ENCODE measurements at regions not wholly inside any gene's neighbourhood (a gene's known extent, or its start where the extent isn't known, plus 50 kb on each side); places are given as distances from the start of the nearest gene placed in this dataset.

DNA sequence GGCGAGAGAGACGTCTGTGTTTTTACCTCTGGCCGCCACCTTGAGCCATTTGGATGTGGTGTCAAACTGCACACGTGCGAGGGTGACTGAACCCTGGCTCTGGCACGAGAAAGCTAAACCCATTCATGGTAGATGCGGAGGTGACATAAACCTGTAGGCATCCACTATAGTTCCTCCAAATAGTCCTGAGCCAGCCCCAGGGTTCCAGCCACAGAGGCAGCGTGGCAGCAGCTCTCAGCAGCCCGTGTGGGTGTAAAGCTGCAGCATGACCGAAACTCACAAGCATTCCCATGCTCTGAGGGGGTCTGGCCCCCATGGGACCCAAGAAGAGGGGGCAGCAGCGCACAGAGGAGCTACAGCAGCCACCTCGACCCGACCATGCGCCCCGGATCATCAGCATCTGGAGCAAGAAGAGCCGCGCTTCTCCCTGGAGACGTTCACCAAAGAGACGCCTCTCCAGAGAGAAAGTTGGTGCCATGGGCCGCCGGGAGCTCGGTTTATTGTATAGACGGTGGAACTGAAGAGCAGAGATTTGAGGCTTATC, 303.8 kb upstream of the IRX4 start:
- FAIRE-seq (no peak), DNase-seq (ENCODE audit: extremely low spot score, insufficient read length, low read depth) (no peak)

DNA sequence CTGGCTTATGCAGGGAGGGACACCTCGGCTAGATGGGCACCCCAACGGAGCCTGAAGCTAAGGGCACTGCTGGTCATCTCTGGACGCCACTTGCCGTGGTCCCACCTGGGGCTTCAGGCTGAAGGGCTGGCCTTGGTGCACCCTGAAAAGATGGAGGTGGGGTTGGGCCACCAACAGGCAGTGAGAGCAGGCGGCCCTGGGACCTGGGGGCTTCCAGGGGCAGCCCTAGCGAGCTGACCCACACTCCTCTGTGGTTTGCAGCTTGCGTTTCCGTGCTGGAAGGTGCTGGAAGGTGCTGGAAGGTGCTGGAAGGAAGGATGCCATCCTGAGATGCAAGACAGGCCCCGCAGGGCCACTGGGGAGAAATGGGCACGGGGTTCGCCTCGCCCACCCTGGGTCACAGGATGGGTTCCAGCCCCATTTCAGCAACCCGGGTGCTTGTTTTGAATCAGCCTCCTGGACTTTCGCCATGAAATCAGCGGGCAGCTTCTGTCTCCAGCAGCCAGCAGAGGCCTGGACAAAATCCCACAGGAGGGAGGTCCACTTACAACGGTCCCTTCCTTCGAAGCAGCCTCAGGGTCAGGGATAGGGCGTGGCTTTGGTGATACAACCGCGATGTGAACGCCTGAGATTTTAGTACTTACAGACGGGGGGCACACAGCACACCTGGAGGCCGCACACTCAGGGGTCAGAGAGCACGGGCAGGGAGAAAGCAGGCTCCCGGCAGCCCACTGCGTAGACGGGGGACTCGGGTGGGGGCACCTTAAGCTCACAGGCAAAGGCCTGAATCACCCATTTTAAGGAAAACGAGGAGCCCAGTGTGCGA, 303.1 kb upstream of the IRX4 start:
- no peak for FAIRE-seq

DNA sequence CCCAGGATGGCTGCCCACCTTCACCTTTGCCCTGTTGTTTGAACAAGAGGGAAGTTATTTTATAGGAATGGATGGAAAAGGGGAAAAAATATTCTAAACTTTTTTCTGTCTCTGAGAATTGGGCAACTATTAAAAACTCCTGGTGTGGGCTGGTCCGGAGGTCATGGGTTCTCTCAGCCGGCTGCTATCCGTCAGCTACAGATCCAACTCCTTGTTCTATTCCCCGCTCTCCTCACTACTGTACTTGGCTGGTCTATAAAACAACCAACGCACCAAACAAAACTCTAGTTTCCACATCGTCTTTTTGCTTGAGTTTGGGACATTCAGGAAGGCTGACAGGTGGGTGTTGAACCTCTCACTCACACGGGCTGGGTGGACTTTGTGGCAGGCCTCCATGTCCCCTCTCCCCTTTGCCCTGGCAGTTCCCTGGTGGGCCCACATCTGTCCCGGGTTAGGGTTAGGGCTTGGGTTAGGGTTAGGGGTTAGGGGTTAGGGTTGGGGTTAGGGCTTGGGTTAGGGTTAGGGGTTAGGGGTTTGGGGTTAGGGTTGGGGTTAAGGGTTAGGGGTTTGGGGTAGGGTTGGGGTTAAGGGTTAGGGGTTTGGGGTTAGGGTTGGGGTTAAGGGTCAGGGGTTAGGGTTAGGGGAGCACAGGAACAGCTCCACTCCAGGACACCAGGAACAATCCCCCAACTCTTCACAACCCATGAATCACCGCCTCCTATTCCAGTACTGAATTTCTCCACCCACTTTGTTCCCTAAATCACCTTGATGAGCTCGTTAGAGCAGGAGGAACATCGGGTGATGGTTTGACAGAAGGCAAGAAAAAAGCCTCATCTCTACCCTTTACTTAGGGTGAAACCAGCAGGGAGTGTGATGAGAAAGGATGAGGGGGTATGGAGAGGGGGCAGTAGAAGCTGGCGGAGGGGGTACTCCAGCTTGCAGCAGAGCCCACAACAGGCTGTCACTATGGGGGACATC, 302.1 kb upstream of the IRX4 start:
- FAIRE-seq (no peak), DNase-seq (ENCODE audit: extremely low spot score, insufficient read length, low read depth) (no peak)

More for the DNA sequence above, 303.1 kb upstream of the IRX4 start:
- no peak for DNase-seq (ENCODE audit: extremely low spot score, insufficient read length, low read depth)

DNA sequence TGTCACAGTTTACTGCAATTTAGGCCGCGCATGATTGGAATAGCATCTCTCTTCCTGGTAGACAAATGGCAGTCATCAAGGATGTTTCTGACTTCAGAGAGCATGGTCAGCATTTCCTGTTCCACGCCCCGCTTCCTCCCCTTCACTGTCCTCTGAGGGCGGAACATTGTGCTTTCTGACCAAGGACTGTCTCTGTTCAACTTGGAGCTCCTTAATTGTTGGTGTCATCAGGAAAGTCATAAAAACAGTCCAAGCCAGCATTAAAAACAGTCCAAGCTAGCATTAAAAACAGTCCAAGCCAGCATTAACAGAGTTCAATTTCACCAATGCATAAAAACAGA, 301.3 kb upstream of the IRX4 start:
- FAIRE-seq, result no peak
- DNase-seq (ENCODE audit: extremely low spot score, insufficient read length, low read depth), result no peak

DNA sequence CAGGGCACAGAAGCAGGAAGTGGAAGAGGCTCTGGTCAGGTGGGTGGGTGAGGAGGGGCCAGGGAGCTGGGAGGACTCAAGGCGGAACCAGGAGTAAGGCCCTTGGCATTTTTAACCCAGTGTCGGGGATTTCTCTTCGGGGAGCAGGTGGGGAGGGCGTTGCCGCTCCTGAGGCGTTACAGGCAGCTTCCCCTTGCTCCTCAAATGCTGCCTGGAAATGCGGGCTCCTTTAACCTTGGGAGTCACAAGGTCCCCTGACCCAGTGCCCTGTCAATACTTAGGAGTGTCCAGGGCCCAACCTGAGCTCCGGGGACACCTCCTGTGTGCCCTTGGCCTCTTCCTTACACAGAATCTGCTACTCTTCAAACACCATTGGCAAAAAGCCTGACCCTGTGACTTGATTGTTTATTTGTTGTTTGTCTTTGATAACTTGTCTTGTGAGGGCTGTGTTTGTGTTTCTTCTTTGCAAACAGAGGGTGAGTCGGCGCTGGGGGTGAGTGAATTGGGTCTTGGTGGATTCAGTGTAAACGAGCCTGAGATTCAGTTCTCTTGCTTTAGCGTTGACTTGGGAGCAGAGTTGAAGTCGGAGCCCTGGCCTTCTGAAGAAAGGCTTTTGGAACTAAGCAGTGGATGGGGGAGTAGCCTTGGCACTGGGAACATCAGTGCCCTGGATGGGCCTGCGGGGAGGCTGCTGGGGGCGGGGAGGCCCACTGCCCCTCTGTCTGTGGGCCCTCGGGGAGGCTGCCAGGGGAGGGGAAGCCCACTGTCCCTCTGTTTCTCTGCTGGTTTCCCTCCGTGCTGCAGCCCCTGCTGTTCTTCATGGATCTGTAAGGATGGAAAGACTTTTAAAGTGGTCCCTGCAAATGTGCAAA, 300.7 kb upstream of the IRX4 start:
- FAIRE-seq, result no peak
- no peak for DNase-seq (ENCODE audit: extremely low spot score, insufficient read length, low read depth)

DNA sequence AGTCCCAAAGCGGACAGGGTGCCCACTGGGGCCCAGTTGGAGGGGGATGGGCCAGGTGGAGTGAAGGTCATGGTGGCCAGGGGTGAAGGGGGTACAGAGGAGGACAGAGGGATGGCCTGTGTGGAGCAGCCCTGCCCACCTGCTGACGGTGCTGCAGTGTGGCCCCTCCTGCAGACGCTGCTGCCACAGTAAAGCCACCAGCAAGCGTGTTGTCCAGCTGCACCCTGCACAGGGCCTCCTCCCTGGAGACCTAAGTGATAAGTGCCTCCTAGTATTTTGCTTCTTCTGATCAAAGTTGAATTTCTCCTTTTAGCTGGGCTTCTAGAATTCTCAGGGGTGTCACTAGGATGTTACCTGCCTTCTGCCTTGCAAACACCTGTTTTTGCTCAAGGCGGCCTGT, 299.3 kb upstream of the IRX4 start:
- no peak for FAIRE-seq
- no peak for DNase-seq (ENCODE audit: extremely low spot score, insufficient read length, low read depth)

DNA sequence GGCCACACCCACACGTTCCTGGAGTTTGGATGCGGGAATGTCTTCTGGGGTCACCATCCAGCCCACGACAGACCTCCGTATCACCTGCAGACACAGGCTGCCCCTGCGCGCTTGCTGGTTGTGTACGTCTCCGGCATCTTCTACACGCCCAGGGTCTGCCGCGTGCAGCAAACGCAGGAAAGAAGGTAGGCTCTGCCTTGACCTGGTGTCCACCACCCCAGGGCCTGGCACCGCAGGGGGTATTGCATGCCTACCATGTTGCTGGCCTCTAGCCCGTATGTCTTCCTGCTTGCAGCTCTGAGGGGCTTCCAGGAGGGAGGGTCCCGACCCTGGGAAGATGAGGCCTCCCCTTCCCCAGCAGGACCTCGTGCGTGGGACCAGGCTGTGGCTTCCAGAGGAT, 298.8 kb upstream of the IRX4 start:
- no peak for DNase-seq (ENCODE audit: extremely low spot score, insufficient read length, low read depth)
- FAIRE-seq, result no peak

DNA sequence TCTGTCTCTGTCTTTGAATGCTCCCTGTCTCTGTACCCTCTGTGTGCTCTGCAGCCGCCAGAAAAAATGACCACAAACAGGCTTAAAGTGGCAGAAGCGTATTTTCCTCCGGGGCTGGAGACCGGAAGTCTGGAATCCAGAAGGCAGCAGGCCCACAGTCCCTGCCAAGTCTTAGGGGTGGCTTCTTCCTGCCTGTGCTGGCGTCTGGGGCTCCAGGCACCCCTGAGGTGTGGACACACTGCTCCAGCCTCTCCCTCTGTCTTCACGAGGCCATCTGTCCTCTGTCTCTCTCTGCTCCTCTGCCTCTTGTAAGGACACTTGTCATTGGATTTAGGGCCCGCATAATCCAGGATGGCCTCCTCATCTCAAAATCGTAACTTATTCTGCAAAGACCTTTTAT, 298.4 kb upstream of the IRX4 start:
- FAIRE-seq (no peak), DNase-seq (ENCODE audit: extremely low spot score, insufficient read length, low read depth) (no peak)

DNA sequence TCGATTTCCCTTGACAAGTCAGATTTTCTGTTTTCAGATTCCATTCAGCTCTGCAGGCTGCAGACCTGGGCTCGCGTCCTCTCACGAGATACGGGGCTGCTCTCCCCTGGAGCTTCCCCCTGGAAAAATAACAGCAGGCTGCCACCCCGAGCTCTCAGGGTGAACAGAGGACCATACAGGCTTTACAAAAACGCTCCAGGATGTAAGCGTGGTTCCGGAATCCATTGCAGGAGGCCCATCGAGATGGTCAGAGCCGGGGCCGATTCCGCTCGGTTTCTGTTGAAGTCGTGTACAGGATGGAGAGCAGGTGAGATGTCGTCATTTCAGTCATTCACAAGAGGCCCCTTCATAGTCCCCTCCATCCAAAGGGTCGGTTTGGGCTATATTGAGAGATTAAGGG, 297.7 kb upstream of the IRX4 start:
- no peak for FAIRE-seq
- no peak for DNase-seq (ENCODE audit: extremely low spot score, insufficient read length, low read depth)

DNA sequence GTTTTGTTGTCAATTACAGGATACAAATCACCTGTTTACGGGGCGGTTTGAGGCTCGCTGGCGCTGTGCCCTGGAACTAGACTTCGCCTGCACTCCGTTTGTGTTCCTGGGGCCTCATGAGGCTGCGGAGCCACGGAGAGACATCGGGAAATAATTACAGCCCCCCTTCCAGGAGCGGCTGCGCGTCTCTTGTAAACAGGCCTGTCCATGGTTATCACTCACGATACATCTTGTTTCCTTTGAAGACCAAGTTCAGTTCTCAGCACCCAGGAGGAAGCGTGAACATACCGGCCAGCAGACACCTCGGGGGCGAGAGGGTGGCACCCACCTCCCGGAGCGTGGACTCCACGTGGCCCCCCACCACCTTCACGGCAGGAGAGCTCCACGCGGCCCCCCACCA, 297.1 kb upstream of the IRX4 start:
- no peak for DNase-seq (ENCODE audit: extremely low spot score, insufficient read length, low read depth)
- no peak for FAIRE-seq

DNA sequence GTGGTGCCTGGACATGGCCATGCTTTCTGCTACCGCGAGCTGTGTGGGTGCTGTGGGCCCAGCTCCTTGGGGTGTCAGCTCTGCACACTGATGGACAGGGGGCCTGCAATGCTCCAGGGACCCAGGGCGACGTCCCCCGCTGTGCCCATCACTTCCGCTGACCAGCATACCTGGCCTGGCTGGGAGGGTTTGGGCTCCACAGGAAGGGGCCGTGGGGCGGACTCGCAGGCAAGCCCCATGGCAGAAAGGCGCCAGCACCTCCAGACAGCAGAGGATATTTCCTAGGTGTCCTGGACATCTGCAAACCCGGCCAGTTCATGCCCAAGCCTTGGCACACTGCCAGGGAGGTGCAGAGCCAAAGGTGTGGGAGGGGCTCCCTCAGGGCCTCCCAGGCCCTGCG, 295.8 kb upstream of the IRX4 start:
- FAIRE-seq (no peak), DNase-seq (ENCODE audit: extremely low spot score, insufficient read length, low read depth) (no peak)

DNA sequence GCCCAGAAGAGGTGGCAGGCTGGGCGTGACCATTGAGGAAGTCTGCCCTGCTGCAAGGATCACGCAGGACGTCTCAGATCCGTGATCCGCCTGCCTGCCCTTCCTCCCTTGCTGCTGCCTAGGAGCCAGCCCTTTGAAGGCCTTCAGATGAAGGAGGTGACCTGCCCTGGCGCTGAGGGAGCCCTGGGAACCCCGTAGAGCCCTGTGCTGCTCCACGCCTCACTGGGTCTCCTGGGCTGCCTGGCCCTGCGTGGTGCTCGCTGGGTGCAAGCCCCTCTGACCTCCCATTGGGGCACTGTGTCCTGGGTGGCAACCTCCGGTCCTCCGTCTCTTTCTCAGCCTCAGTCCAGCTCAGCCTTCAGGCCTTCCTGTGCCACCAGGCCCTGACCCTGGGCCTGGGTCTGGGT, 295.3 kb upstream of the IRX4 start:
- DNase-seq (ENCODE audit: extremely low spot score, insufficient read length, low read depth), result no peak
- no peak for FAIRE-seq

DNA sequence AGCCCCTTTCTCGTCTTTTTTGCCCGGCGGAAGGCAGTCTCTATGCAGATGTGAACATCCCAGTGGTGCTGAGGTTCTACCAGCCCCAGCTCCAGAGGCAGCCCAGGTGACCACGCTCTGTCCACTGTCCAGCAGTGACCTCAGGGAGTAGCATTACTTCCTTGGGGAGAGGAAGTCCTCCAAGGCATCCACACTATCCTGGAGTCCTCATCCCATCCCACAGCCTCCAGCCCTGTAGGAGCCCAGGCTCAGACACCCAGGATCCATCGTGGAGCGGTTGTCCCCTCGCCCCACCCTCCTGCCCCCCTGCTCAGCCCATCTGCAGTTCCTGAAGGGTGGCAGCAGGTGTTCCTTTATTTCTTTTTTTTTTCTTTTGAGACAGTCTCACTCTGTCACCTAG, 294.5 kb upstream of the IRX4 start:
- FAIRE-seq, result no peak
- DNase-seq (ENCODE audit: extremely low spot score, insufficient read length, low read depth), result no peak

DNA sequence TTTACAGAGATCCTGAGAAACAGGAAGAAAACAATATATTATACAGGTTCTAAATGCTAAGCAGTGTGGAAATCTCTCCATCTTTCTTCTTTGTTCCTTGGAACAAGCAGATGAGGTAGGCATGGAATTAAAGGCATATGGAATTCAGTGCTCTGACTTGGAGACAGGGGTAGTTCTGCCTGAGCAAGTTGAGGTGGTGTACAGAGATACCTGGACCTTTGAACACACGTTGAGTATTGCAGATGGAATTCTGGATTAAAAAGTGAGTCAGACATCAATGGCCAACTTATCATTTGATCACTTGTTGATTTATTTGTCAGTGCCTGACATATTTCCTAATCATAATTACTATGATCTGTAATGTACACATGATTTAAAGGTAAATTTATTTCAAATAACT, 293.9 kb upstream of the IRX4 start:
- DNase-seq (ENCODE audit: extremely low spot score, insufficient read length, low read depth) (no peak), FAIRE-seq (no peak)

DNA sequence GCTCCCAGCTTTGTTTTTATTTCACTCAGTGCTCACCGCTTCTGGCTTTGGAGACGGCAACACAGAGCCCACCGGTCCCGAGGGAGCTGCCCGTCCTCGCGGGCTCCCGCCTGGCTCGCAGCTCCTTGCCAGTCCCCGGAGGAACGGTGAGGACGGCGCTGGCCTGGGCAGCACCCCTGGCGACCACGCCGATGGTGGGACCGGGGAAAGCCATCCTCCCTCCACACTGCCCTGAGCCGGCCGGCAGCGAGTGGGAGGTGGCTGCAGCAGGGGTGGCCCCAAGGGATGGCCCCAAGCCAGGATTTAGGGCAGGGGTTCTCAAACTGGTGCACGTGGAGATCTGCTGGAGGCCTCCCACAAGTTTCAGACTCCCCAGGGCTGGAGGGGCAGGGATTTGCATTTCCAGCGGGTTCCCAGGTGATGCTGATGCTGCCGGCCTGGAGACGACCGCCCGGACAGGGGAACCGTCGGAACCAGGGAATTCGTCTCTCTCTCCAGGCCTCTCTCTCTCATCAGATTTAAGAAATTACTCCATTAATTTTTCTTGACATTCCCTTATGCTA, 293.2 kb upstream of the IRX4 start:
- DNase-seq (ENCODE audit: extremely low spot score, insufficient read length, low read depth) (no peak), FAIRE-seq (no peak)

DNA sequence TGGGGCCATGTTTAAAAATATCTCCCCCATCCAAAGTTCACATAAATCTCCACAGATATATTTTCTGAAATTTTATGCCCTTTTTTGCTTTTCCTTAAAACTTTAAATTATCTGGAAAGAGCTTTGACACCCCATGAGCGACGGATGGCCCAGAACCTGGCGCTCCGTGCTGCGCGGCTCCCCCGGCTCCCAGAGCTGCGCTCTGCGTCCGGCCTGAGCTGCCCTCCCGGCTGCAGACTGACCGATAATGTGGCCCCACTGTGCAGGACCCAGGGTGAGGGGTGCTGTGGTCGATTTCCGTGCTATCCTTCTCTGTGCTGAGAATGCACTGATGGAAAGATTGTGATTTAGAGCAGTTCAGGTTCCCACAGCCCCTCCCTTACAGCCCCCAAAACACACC, 292.3 kb upstream of the IRX4 start:
- FAIRE-seq, result no peak
- no peak for DNase-seq (ENCODE audit: extremely low spot score, insufficient read length, low read depth)

DNA sequence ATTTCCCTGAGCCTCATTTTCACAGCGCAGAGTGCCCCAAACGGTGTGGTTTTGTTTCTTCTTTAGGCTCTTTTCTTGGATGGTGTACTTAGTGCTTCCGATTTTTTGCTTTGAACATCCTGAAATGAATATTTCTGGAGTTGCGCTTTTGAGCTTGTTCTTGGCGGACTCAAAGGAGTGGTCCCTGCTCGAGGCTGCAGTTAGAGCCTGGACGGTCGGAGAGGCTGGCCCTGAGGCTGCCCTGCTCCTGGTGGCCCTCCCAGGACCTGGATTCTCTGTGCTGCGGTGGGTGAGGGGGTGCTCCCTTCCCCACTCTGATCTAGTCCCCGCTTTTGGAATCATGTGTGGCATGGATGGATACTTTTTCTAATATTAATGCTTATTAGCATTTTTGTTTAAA, 291.8 kb upstream of the IRX4 start:
- no peak for DNase-seq (ENCODE audit: extremely low spot score, insufficient read length, low read depth)
- FAIRE-seq, result no peak

DNA sequence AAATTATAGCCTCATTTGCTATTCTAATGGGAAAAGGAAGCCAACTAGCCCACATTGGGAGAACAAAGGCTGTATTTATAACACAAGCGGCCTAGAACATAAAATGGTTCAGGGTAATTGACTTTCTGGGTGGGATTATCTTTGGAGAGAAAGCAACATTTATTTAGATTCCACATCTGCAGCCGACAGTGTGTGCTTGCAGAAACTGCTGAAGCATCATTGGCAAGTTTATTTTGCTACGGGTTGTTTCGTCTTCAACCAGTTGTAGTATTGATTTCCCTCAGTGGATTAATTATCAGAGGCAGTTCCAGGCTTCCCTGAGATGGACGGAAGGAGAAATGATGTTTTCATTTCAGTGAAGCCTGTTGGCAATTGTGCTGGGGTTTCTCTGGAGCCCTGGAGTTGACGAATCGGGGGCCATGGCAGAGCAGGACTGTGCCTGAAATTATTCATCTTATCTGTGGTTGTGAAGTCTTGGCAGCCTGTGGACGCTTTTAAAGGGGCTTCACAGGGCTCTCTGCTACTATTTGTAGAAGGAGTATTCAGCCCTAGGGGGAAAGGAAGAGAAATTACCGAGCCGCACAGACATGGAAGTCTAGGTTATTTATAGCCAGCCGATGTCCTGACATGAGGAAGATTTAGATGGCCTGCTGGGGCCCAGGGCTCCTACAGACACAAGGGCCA, 290.6 kb upstream of the IRX4 start:
- no peak for DNase-seq (ENCODE audit: extremely low spot score, insufficient read length, low read depth)
- no peak for FAIRE-seq

DNA sequence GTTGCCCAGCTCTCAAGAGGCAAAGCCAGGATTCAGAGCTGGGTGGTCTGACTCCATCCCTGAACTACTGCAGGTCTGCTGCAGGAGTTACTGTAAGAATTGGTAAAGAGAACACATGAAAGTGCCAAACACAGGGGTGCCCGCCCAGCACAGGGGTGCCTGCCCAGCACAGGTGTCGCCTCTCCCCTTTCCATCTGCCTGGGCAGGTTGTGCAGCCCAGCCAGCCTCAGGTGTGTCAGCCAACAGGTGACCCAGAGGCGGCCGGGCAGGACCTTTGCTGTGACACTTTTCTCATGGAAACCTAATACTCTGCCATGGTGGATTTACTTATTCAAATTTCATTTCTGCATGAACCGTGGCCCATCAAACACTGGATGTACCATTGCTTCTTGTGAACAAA, 289.7 kb upstream of the IRX4 start:
- DNase-seq (ENCODE audit: extremely low spot score, insufficient read length, low read depth), result no peak
- no peak for FAIRE-seq

Measured in GM18507 (cell line).